ENCODE measurements at regions not wholly inside any gene's neighbourhood (a gene's known extent, or its start where the extent isn't known, plus 50 kb on each side); places are given as distances from the start of the nearest gene placed in this dataset.

DNA sequence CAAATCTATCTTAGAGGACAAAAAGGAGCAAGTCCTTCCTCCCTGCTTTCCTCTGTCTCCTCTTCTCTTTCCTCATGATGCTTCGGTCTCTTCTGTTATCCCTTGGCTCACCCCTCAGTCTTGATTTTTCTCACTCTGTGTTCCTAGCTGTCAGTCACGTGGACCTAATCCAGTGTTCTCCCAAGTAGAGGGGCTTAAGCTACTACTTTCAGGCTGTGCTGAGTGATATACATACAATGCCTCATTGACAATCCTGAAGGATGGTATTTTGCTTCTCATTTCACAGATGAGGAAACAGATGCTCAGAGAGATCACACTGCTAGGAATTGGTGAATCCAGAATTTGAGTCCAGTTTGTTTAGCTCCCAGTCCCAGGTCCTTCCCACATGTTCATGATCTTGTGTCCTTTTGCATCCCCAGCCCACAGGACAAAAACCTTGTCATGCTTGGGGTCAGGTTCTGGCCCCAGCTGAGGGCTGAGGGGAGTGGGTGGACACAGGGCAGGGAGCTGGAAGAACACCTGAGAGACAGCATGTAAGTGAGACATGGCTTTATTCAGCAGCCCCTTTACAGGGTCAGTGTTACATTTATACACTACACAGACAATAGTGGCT, 50.5 kb upstream of the KMT2E start:
- peak overlapping the region; percentile 4 for H2AFZ ChIP-seq (replicated peaks; ENCODE audit: low read length, poor library complexity)
- ChIA-PET CTCF (no interaction called here), POLR2A (ENCODE audit: unreplicated experiment) (interaction anchor here (0.8 kb wide), 1 partner anchor 50 kb away, joined by 3 read pairs; the partner anchor contains the start of gene KMT2E)
- H2BK15ac ChIP-seq (ENCODE audit: low read depth, low read length), result peak overlapping the region; percentile 71
- H2BK120ac ChIP-seq (ENCODE audit: low read depth, low read length), result peak overlapping the region; percentile 99
- H2BK5ac ChIP-seq (ENCODE audit: low read depth, low read length, poor library complexity, severe bottlenecking), result peak overlapping the region; percentile 73
- peak overlapping the region; percentile 97 for H2AK9ac ChIP-seq (replicated peaks; ENCODE audit: low read depth, low read length, poor library complexity)
- peak overlapping the region; percentile 86 to 91 for H4K8ac ChIP-seq (ENCODE audit: low read depth in 2 of 2, low read length in 2 of 2)
- no peak for TF ChIP-seq MXI1 (IDR thresholded peaks at IDR 0.05; ENCODE audit: borderline replicate concordance, low read depth, low read length)
- TF ChIP-seq NFE2L2 (IDR thresholded peaks at IDR 0.05; ENCODE audit: low read depth, low read length), result no peak
- TF ChIP-seq MAZ (IDR thresholded peaks at IDR 0.05; ENCODE audit: borderline replicate concordance, low read depth, low read length), result no peak
- TF ChIP-seq MAFK (IDR thresholded peaks at IDR 0.05; ENCODE audit: low read depth, low read length), result no peak
- TF ChIP-seq, protein P1, sequence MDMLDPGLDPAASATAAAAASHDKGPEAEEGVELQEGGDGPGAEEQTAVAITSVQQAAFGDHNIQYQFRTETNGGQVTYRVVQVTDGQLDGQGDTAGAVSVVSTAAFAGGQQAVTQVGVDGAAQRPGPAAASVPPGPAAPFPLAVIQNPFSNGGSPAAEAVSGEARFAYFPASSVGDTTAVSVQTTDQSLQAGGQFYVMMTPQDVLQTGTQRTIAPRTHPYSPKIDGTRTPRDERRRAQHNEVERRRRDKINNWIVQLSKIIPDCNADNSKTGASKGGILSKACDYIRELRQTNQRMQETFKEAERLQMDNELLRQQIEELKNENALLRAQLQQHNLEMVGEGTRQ (IDR thresholded peaks at IDR 0.05; ENCODE audit: low read depth, low read length), result peak; percentile 24; the same call in 1 of the 2 replicates
- TF ChIP-seq RAD21 (IDR thresholded peaks at IDR 0.05; ENCODE audit: low read length), result no peak
- TF ChIP-seq POLR2A (IDR thresholded peaks at IDR 0.05; ENCODE audit: low read depth, low read length), result peak; percentile 53
- TF ChIP-seq SMC3 (IDR thresholded peaks at IDR 0.05; ENCODE audit: low read depth, low read length), result no peak
- no peak overlapping the region for H3K4me3 ChIP-seq (ENCODE audit: insufficient read depth, low read depth, low read length)
- peak overlapping the region; percentile 98 for H3K4ac ChIP-seq (ENCODE audit: low read depth, low read length)
- H3K14ac ChIP-seq (replicated peaks; ENCODE audit: low read depth, low read length), result peak overlapping the region; percentile 92
- intact Hi-C loops (cut with micrococcal nuclease), result no loop called here
- peak overlapping the region; percentile 95 for H4K5ac ChIP-seq (ENCODE audit: low read depth, low read length)
- H3K4me1 ChIP-seq (ENCODE audit: control insufficient read depth, insufficient read depth, low read length), result peaks cover 30% of the 10 kb centered on the region
- peak overlapping the region; percentile 99 for H2BK20ac ChIP-seq (ENCODE audit: low read depth, low read length)
- BruUV-seq (replicated peaks), result no TSS peak
- peaks cover 0 to 16% of the 10 kb centered on the region in 2 experiments; a peak in 1 of 4 replicates for H3K79me1 ChIP-seq (ENCODE audit: low read depth in 1 of 2, low read length in 2 of 2)
- H2AK5ac ChIP-seq (ENCODE audit: low read depth, low read length), result peak overlapping the region; percentile 98
- no peaks in the 10 kb centered on the region for H3K36me3 ChIP-seq (ENCODE audit: control insufficient read depth, insufficient read depth, low read length)
- dilution Hi-C loops (cut with HindIII; ENCODE audit: low sequenced_read_pairs, unreplicated experiment), result no loop called here
- H3K9ac ChIP-seq (ENCODE audit: low read depth, low read length), result peak overlapping the region; percentile 62
- in situ Hi-C loops (cut with MboI; ENCODE audit: low sequenced_read_pairs), result no loop called here
- no peaks in the 10 kb centered on the region for H3K9me3 ChIP-seq (ENCODE audit: control insufficient read depth, insufficient read depth, low read length)
- no peaks in the 10 kb centered on the region for H4K20me1 ChIP-seq (ENCODE audit: insufficient read depth, low read length)
- ATAC-seq (ENCODE audit: low read depth) (peak; percentile 2; the same call in 1 of the 2 replicates), DNase-seq (no peak)
- peak overlapping the region; percentile 25 for H3K56ac ChIP-seq (ENCODE audit: extremely low read depth, insufficient read depth, low read length)
- peak overlapping the region; percentile 93 for H3K27ac ChIP-seq (ENCODE audit: insufficient read depth, low read length)
- peaks cover 32% of the 10 kb centered on the region for H3K9me1 ChIP-seq (ENCODE audit: insufficient read depth, low read length)
- H4K91ac ChIP-seq (ENCODE audit: insufficient read depth, low read depth, low read length), result peak overlapping the region; percentile 97
- peak overlapping the region; percentile 84 for H3K23ac ChIP-seq (ENCODE audit: low read depth, low read length)
- H3K18ac ChIP-seq (ENCODE audit: low read depth, low read length), result peak overlapping the region; percentile 96
- WGBS, 2 experiments (ENCODE audit: extremely low coverage in 2 of 2, insufficient read length in 1 of 2), result no CpG with 5 or more reads among the region's 2 CpGs
- peak overlapping the region; percentile 6; the same call in 1 of the 2 replicates for H3K4me2 ChIP-seq (ENCODE audit: low read depth, low read length)
- H3K27me3 ChIP-seq (ENCODE audit: control insufficient read depth, insufficient read depth, low read length), result no peaks in the 10 kb centered on the region
